B cell (primary cell): ENCODE measurements at regions not wholly inside any gene's neighbourhood (a gene's known extent, or its start where the extent isn't known, plus 50 kb on each side); places are given as distances from the start of the nearest gene placed in this dataset.

ENCODE experiments used
- ATAC-seq: fragments of 200-7000 bp; cut with Tn5 transposase; one replicate; pipeline ENCODE4 v1.10.0; 2021; ENCODE audit warnings: low read depth, mild to moderate bottlenecking, moderate number of reproducible peaks, moderate library complexity
- CTCF ChIA-PET: fragments of 350-600 bp; sonication (Branson Sonifier 250); formaldehyde crosslinking; loops from one replicate; lab custom pipeline; 2021; ENCODE audit warnings: antibody characterized with exemption, inconsistent platforms; lab: Charles Lee
- POLR2A ChIA-PET: fragments of 350-600 bp; sonication (Branson Sonifier 250); formaldehyde crosslinking; loops from one replicate; lab custom pipeline; 2021; ENCODE audit warnings: antibody characterized with exemption; lab: Charles Lee
- DNase-seq: peaks from one replicate; pipeline ENCODE4 v3.0.0; 2013
- H2AFZ ChIP-seq: 2 replicates; pipeline ENCODE4 v1.6.1; 2012; ENCODE audit warnings: mild to moderate bottlenecking, low read depth, low read length; ENCODE audit not compliant: insufficient read depth, poor library complexity, severe bottlenecking
- H3K27ac ChIP-seq, 2 donors: 1 replicate in 1 of 2; 2 replicates in 1 of 2; pipeline ENCODE4 v1.5.1; 2012 to 2013; ENCODE audit warnings: low read length in 2 of 2, mild to moderate bottlenecking in 2 of 2, moderate library complexity in 1 of 2
- H3K27me3 ChIP-seq, 4 experiments: fragments of 200-600 bp in 1 of 4; sonication (generic) in 1 of 4; replicated peaks in 1 of 4; 1 replicate in 2 of 4; 2 replicates in 2 of 4; pipeline versions ENCODE4 v1.6.1 to v1.7.0; 2013 to 2016; ENCODE audit warnings: low read length in 3 of 4, mild to moderate bottlenecking in 2 of 4, mixed read lengths in 1 of 4, moderate library complexity in 1 of 4; ENCODE audit not compliant: insufficient read depth in 4 of 4, control insufficient read depth in 3 of 4; ENCODE audit errors: control extremely low read depth in 1 of 4
- H3K36me3 ChIP-seq, 2 experiments: replicated peaks in 1 of 2; 1 replicate in 1 of 2; 2 replicates in 1 of 2; pipeline versions ENCODE4 v1.6.1 to v1.7.1; 2013; ENCODE audit warnings: low read length in 1 of 2; ENCODE audit not compliant: insufficient read depth in 2 of 2, control insufficient read depth in 1 of 2; ENCODE audit errors: control extremely low read depth in 1 of 2, extremely low read depth in 1 of 2
- H3K4me1 ChIP-seq, 2 donors: fragments of 200-600 bp in 1 of 2; sonication (generic) in 1 of 2; 1 replicate in 1 of 2; 2 replicates in 1 of 2; pipeline versions ENCODE4 v1.5.1 to v1.6.1; 2013 to 2017; ENCODE audit warnings: low read length in 2 of 2; ENCODE audit not compliant: control insufficient read depth in 2 of 2, insufficient read depth in 2 of 2
- H3K4me2 ChIP-seq: replicated peaks from 2 replicates; pipeline ENCODE3; 2012; ENCODE audit warnings: mild to moderate bottlenecking, low read depth, low read length; ENCODE audit not compliant: poor library complexity, severe bottlenecking
- H3K4me3 ChIP-seq, 5 experiments: fragments of 200-600 bp in 1 of 5; sonication (generic) in 1 of 5; 1 replicate in 3 of 5; 2 replicates in 2 of 5; pipeline versions ENCODE4 v1.5.1 to v1.7.0; 2011 to 2016; ENCODE audit warnings: low read length in 4 of 5, mild to moderate bottlenecking in 4 of 5, low read depth in 2 of 5, control low read depth in 1 of 5, moderate library complexity in 1 of 5; ENCODE audit not compliant: insufficient read depth in 1 of 5; ENCODE audit errors: control extremely low read depth in 1 of 5, extremely low read depth in 1 of 5
- H3K79me2 ChIP-seq: fragments of 200-600 bp; sonication (generic); one replicate; pipeline ENCODE4 v1.6.0; 2016; ENCODE audit warnings: low read length; ENCODE audit not compliant: control insufficient read depth, insufficient read depth
- H3K9ac ChIP-seq: fragments of 200-600 bp; sonication (generic); 2 replicates; pipeline ENCODE4 v1.6.1; 2017; ENCODE audit warnings: mild to moderate bottlenecking, low read length, moderate library complexity
- H3K9me3 ChIP-seq, 3 donors: one replicate each; pipeline versions ENCODE4 v1.6.1 to v1.7.1; 2013; ENCODE audit warnings: low read length in 2 of 3; ENCODE audit not compliant: control insufficient read depth in 2 of 3, insufficient read depth in 1 of 3; ENCODE audit errors: control extremely low read depth in 1 of 3
- H4K20me1 ChIP-seq: 2 replicates; pipeline ENCODE4 v1.6.0; 2012; ENCODE audit warnings: mild to moderate bottlenecking, low read length; ENCODE audit not compliant: insufficient read depth, control insufficient read depth, poor library complexity, severe bottlenecking
- H3K27ac Mint-ChIP-seq: one replicate; pipeline ENCODE4 v1.8.0; 2021; ENCODE audit warnings: mixed read lengths
- H3K27me3 Mint-ChIP-seq: one replicate; pipeline ENCODE4 v1.8.0; 2021; ENCODE audit warnings: mixed read lengths
- H3K4me1 Mint-ChIP-seq: one replicate; pipeline ENCODE4 v1.8.0; 2021; ENCODE audit warnings: mixed read lengths
- H3K4me3 Mint-ChIP-seq: one replicate; pipeline ENCODE4 v1.8.0; 2021; ENCODE audit warnings: mixed read lengths
- H3K9me3 Mint-ChIP-seq: one replicate; pipeline ENCODE4 v1.8.0; 2022; ENCODE audit warnings: mixed read lengths; ENCODE audit not compliant: insufficient read depth
- CTCF ChIP-seq: fragments of 200-600 bp; IDR thresholded peaks from one replicate; pipeline ENCODE4 v1.8.0; 2022; ENCODE audit warnings: antibody characterized with exemption, mild to moderate bottlenecking
- EZH2 ChIP-seq: IDR thresholded peaks from 2 replicates; pipeline ENCODE4 v1.6.1; 2012; ENCODE audit warnings: borderline replicate concordance, low read depth, mild to moderate bottlenecking, moderate library complexity, low read length; ENCODE audit not compliant: insufficient read depth, poor library complexity, severe bottlenecking
- WGBS: methylation state at CpG from one replicate; pipeline ENCODE4 v1.1.5; 2013; ENCODE audit warnings: missing lambda C conversion rate; ENCODE audit not compliant: insufficient coverage; 5-methylcytosine and 5-hydroxymethylcytosine counted together
- intact Hi-C: fragments of 100-400 bp; cut with micrococcal nuclease; formaldehyde crosslinking; loops from one replicate; pipeline ENCODE4 v1.10.0; 2022

- Histone ChIP-seq H3K27ac (no peak overlapping the region), H3K36me3 (no peaks in the 10 kb centered on the region), H4K20me1 (no peaks in the 10 kb centered on the region), H3K4me2 (no peak overlapping the region), H3K9ac (no peak overlapping the region), H3K9me3 (peaks cover 0 to 2% (median 0%) of the 10 kb centered on the region in 3 donors), H3K79me2 (no peaks in the 10 kb centered on the region), H2AFZ (no peak overlapping the region), H3K27me3 (peaks cover 0 to 2% (median 0%) of the 10 kb centered on the region in 4 experiments), H3K4me3 (no peak overlapping the region), H3K4me1 (no peaks in the 10 kb centered on the region)
- TF ChIP-seq CTCF: no peak
- no peak for TF ChIP-seq EZH2
- 77% methylated on average over 1 of the region's 2 CpGs for WGBS
- no peak for ATAC-seq
- Mint-ChIP-seq H3K9me3 (no peaks in the 10 kb centered on the region), H3K4me1 (no peaks in the 10 kb centered on the region), H3K4me3 (no peak overlapping the region), H3K27ac (no peak overlapping the region), H3K27me3 (peaks cover 7% of the 10 kb centered on the region)
- ChIA-PET POLR2A (no interaction called here), CTCF (interaction anchor here (1.4 kb wide), 1 partner anchor 74 kb away, joined by 4 read pairs; no protein-coding TSS in a partner anchor)
- intact Hi-C loops: no loop called here
- no peak for DNase-seq
Observed at GRCh38 chr10:28737096-28737495, 59.8 kb downstream of the BAMBI start.

- Histone ChIP-seq H3K4me2 (no peak overlapping the region), H3K9ac (no peak overlapping the region), H4K20me1 (no peaks in the 10 kb centered on the region), H3K27me3 (peaks cover 0 to 2% (median 0%) of the 10 kb centered on the region in 4 experiments), H3K4me1 (no peaks in the 10 kb centered on the region), H3K4me3 (no peak overlapping the region), H3K36me3 (no peaks in the 10 kb centered on the region), H3K9me3 (peaks cover 0 to 2% (median 0%) of the 10 kb centered on the region in 3 donors), H2AFZ (no peak overlapping the region), H3K79me2 (no peaks in the 10 kb centered on the region), H3K27ac (no peak overlapping the region)
- no peak overlapping the region for H3K4me3 Mint-ChIP-seq
- ChIA-PET CTCF (interaction anchor here (1.4 kb wide), 1 partner anchor 75 kb away, joined by 4 read pairs; no protein-coding TSS in a partner anchor), POLR2A (no interaction called here)
- WGBS: 100% methylated on average over 1 of the region's 1 CpG
- H3K27me3 Mint-ChIP-seq: peaks cover 7% of the 10 kb centered on the region
- DNase-seq (no peak), ATAC-seq (no peak)
- H3K27ac Mint-ChIP-seq: no peak overlapping the region
- intact Hi-C loops: no loop called here
- TF ChIP-seq EZH2: no peak
- TF ChIP-seq CTCF: no peak
- no peaks in the 10 kb centered on the region for H3K9me3 Mint-ChIP-seq
- no peaks in the 10 kb centered on the region for H3K4me1 Mint-ChIP-seq
Observed at GRCh38 chr10:28738200-28738599, 60.9 kb downstream of the BAMBI start.
